Hepatocyte (in vitro differentiated cells): ENCODE measurements at regions not wholly inside any gene's neighbourhood (a gene's known extent, or its start where the extent isn't known, plus 50 kb on each side); places are given as distances from the start of the nearest gene placed in this dataset.

Source experiments
- DNase-seq: peaks from one replicate; pipeline ENCODE4 v3.0.0-alpha.2; 2016; ENCODE audit warnings: low spot score
- H2AFZ ChIP-seq: fragments of 200-600 bp; sonication (generic); 2 replicates; pipeline ENCODE4 v1.6.0; 2016; ENCODE audit warnings: antibody characterized with exemption, mild to moderate bottlenecking
- H3K27ac ChIP-seq: fragments of 200-600 bp; sonication (generic); 2 replicates; pipeline ENCODE4 v1.5.1; 2016; ENCODE audit warnings: mild to moderate bottlenecking
- H3K27me3 ChIP-seq: fragments of 200-600 bp; sonication (generic); 2 replicates; pipeline ENCODE4 v1.6.1; 2016
- H3K36me3 ChIP-seq: fragments of 200-600 bp; sonication (generic); replicated peaks from 2 replicates; pipeline ENCODE4 v1.5.1; 2016; ENCODE audit warnings: low read depth; ENCODE audit not compliant: insufficient read depth
- H3K4me1 ChIP-seq: fragments of 200-600 bp; sonication (generic); 2 replicates; pipeline ENCODE4 v1.5.1; 2016; ENCODE audit warnings: mild to moderate bottlenecking, moderate library complexity; ENCODE audit not compliant: insufficient read depth
- H3K4me2 ChIP-seq: fragments of 200-600 bp; sonication (generic); 2 replicates; pipeline ENCODE4 v1.6.0; 2016
- H3K4me3 ChIP-seq: fragments of 200-600 bp; sonication (generic); 2 replicates; pipeline ENCODE4 v1.5.1; 2016; ENCODE audit warnings: mild to moderate bottlenecking
- H3K79me2 ChIP-seq: fragments of 200-600 bp; sonication (generic); 2 replicates; pipeline ENCODE4 v1.6.0; 2017; ENCODE audit warnings: mild to moderate bottlenecking
- H3K9me2 ChIP-seq: fragments of 200-600 bp; sonication (generic); replicated peaks from 2 replicates; pipeline ENCODE4 v1.6.0; 2017; ENCODE audit warnings: mild to moderate bottlenecking; ENCODE audit not compliant: insufficient read depth
- H3K9me3 ChIP-seq: fragments of 200-600 bp; sonication (generic); 2 replicates; pipeline ENCODE4 v1.5.1; 2016; ENCODE audit warnings: low read depth, mild to moderate bottlenecking
- H4K20me1 ChIP-seq: fragments of 200-600 bp; sonication (generic); 2 replicates; pipeline ENCODE4 v1.6.0; 2016; ENCODE audit warnings: mild to moderate bottlenecking; ENCODE audit not compliant: insufficient read depth, poor library complexity, severe bottlenecking
- EZH2 ChIP-seq: fragments of 200-600 bp; sonication (generic); IDR thresholded peaks from 2 replicates; pipeline ENCODE4 v1.6.1; 2016; ENCODE audit warnings: antibody characterized with exemption, mild to moderate bottlenecking, borderline replicate concordance
- EZH2phosphoT487 ChIP-seq: fragments of 200-600 bp; sonication (generic); IDR thresholded peaks from one replicate; pipeline ENCODE4 v1.6.1; 2018; ENCODE audit warnings: antibody characterized with exemption, mild to moderate bottlenecking, low read depth, moderate library complexity; ENCODE audit not compliant: unreplicated experiment, severe bottlenecking
- WGBS: methylation state at CpG from one replicate; pipeline ENCODE4 v1.1.6; 2016; ENCODE audit warnings: low lambda C conversion rate; ENCODE audit errors: missing lambda C conversion rate; 5-methylcytosine and 5-hydroxymethylcytosine counted together
- TF ChIP-seq, protein P1 (sequence below): fragments of 200-600 bp; sonication (generic); IDR thresholded peaks from 2 replicates; pipeline ENCODE4 v1.5.1; 2016; ENCODE audit warnings: antibody characterized with exemption, mild to moderate bottlenecking; ENCODE audit not compliant: poor library complexity

DNA sequence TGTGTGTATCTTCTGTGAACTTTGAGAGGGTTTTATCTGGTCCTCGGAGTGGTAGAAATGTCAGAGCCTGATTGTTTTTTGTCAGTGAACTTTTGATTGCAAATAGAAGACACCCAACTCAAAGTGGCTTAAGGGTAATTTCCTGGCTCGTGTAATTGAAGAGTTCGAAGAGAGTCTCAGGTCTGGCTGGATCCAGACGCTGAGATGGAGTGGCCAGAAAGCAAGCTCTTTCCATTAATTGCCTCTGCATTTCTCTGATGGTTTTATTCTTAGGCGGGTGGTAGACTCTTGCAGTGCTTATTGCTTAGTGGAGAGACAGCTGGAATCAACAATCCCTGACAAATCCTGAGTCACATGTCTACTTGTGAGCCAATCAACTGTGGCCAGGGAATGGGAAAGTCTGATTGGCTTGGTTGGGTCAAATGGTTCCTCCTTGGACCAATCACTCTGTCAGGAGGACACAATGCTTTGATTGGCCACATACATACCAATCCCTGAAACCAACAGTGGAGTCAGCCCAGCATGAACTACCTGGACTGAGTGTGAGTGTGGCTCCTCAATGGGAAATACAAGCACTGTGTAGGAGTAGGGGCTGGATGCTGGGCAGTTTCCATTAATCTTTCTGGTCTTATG, 330.5 kb downstream of the AACS start:
- DNase-seq, result no peak
- H2AFZ ChIP-seq, result no peak overlapping the region
- H4K20me1 ChIP-seq, result no peaks in the 10 kb centered on the region
- H3K79me2 ChIP-seq, result no peaks in the 10 kb centered on the region
- TF ChIP-seq EZH2 (no peak), EZH2phosphoT487 (no peak)
- TF ChIP-seq, protein P1, sequence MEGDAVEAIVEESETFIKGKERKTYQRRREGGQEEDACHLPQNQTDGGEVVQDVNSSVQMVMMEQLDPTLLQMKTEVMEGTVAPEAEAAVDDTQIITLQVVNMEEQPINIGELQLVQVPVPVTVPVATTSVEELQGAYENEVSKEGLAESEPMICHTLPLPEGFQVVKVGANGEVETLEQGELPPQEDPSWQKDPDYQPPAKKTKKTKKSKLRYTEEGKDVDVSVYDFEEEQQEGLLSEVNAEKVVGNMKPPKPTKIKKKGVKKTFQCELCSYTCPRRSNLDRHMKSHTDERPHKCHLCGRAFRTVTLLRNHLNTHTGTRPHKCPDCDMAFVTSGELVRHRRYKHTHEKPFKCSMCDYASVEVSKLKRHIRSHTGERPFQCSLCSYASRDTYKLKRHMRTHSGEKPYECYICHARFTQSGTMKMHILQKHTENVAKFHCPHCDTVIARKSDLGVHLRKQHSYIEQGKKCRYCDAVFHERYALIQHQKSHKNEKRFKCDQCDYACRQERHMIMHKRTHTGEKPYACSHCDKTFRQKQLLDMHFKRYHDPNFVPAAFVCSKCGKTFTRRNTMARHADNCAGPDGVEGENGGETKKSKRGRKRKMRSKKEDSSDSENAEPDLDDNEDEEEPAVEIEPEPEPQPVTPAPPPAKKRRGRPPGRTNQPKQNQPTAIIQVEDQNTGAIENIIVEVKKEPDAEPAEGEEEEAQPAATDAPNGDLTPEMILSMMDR, result no peak
- WGBS, result 82% methylated on average over 5 of the region's 5 CpGs
- no peak overlapping the region for H3K27ac ChIP-seq
- no peak overlapping the region for H3K4me3 ChIP-seq
- H3K4me2 ChIP-seq, result no peak overlapping the region
- no peaks in the 10 kb centered on the region for H3K4me1 ChIP-seq
- no peaks in the 10 kb centered on the region for H3K27me3 ChIP-seq
- H3K9me2 ChIP-seq, result no peaks in the 10 kb centered on the region
- no peaks in the 10 kb centered on the region for H3K36me3 ChIP-seq
- no peaks in the 10 kb centered on the region for H3K9me3 ChIP-seq

DNA sequence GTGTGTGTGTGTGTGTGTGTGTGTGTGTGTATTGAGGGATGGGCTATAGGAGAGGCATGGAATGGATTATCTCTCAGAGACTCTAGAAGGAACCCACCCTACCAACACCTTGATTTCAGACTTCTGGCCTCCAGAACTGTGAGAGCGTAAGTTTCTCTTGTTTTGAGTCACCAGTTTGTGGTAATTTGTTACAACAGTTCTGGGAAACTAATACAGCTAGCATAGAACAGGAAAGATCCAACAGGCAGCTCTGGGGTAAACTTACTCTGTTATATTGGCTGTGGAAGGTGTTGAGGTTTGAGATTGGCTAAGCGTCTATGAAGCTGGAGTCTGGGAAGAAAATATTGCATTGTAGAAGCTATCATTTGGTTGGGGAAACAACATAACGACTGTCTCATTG, 334.3 kb downstream of the AACS start:
- Histone ChIP-seq H4K20me1 (no peaks in the 10 kb centered on the region), H3K4me3 (no peak overlapping the region), H3K9me3 (no peaks in the 10 kb centered on the region), H3K27ac (no peak overlapping the region), H3K36me3 (no peaks in the 10 kb centered on the region), H3K9me2 (no peaks in the 10 kb centered on the region), H3K4me1 (no peaks in the 10 kb centered on the region), H3K4me2 (no peak overlapping the region), H2AFZ (no peak overlapping the region), H3K27me3 (no peaks in the 10 kb centered on the region), H3K79me2 (no peaks in the 10 kb centered on the region)
- DNase-seq, result no peak
- TF ChIP-seq, protein P1, result no peak
- TF ChIP-seq EZH2phosphoT487 (no peak), EZH2 (no peak)
- 90% methylated on average over 3 of the region's 3 CpGs for WGBS

DNA sequence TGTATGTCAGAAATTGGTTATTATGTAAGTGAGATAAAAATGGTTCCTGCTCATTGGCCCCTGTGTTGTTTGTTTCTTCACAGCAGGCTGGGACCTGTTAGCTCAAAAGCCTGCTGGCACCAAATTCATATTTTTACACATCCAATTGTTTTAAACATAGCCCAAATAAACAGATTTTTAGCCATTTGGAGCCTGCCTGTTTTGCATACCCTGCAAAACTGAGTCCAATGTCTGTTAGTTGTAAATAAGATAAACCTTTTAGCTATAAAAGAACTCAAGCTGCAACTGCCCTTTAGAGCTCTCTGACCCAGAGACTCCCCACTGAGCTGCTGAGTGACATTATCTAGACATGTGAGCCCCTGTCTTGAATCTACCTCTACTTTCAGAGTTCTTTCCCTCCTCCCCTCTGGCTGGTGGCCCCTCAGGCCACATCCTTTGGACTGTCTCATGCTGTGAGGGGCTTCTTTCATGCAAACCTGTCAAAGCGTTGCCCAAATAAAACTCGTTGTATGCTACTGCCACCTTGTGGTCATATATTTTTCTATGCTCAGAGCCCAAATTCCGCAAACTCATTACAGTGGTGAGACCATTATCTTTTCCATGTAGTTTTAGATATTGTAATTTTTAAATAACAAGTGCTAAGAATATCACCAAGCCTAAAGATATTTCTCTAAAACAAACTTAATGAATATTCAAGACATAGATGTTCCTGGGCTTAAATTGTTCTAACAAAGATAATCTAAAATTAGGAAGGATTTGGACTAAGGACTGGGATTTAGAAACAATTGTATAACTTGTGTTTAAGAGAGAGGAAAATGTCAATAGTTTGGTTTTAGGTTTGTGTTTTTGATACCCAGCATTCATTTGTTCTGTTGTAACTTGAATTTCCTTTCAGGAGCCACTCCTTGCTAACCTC, 337.9 kb downstream of the AACS start:
- peak; percentile 50 for DNase-seq
- TF ChIP-seq, protein P1, result peak; percentile 57
- no peak for TF ChIP-seq EZH2phosphoT487
- TF ChIP-seq EZH2, result no peak
- WGBS, result 26% methylated on average over 3 of the region's 3 CpGs
- H3K9me3 ChIP-seq, result no peaks in the 10 kb centered on the region
- H2AFZ ChIP-seq, result no peak overlapping the region
- no peaks in the 10 kb centered on the region for H3K27me3 ChIP-seq
- no peaks in the 10 kb centered on the region for H4K20me1 ChIP-seq
- H3K79me2 ChIP-seq, result no peaks in the 10 kb centered on the region
- no peaks in the 10 kb centered on the region for H3K9me2 ChIP-seq
- H3K4me2 ChIP-seq, result no peak overlapping the region
- H3K36me3 ChIP-seq, result no peaks in the 10 kb centered on the region
- no peak overlapping the region for H3K27ac ChIP-seq
- no peaks in the 10 kb centered on the region for H3K4me1 ChIP-seq
- H3K4me3 ChIP-seq, result no peak overlapping the region
